GM19463 (cell line): ENCODE measurements at regions not wholly inside any gene's neighbourhood (a gene's known extent, or its start where the extent isn't known, plus 50 kb on each side); places are given as distances from the start of the nearest gene placed in this dataset.
"Not testable (repeated sequence)": the region's sequence is repeated elsewhere in the genome, so short reads cannot be mapped to it uniquely, and the experiment has no call there.

Source experiments
- ATAC-seq: cut with Tn5 transposase; IDR thresholded peaks from one replicate; pipeline ENCODE4 v1.9.1; 2021; ENCODE audit warnings: mild to moderate bottlenecking, moderate library complexity; ENCODE audit not compliant: unreplicated experiment

GRCh38 chr5:66234241-66234640 is 90.1 kb downstream of the SREK1 start:
- no peak for ATAC-seq

GRCh38 chr5:66238435-66238834 is 94.3 kb downstream of the SREK1 start:
- no peak for ATAC-seq

GRCh38 chr5:66239034-66239433 is 94.9 kb downstream of the SREK1 start:
- no peak for ATAC-seq

- ATAC-seq = no peak
Observed at GRCh38 chr5:66241136-66241825, 97.2 kb downstream of the SREK1 start.

GRCh38 chr5:66242050-66242715 is 98.1 kb downstream of the SREK1 start:
- ATAC-seq = no peak

- no peak for ATAC-seq
Observed at GRCh38 chr5:66246608-66247007, 102.5 kb downstream of the SREK1 start.

GRCh38 chr5:66247176-66247960 is 103.3 kb downstream of the SREK1 start:
- no peak for ATAC-seq

GRCh38 chr5:66248874-66249273 is 104.8 kb downstream of the SREK1 start:
- no peak for ATAC-seq

- no peak for ATAC-seq
Observed at GRCh38 chr5:66249920-66250319, 105.8 kb downstream of the SREK1 start.

- no peak for ATAC-seq
Observed at GRCh38 chr5:66252849-66253248, 108.7 kb downstream of the SREK1 start.

- no peak for ATAC-seq
Observed at GRCh38 chr5:66255714-66256113, 111.6 kb downstream of the SREK1 start.

- ATAC-seq = no peak
Observed at GRCh38 chr5:66273121-66273520, 129.0 kb downstream of the SREK1 start.

- ATAC-seq = no peak
Observed at GRCh38 chr5:66276986-66277385, 132.9 kb downstream of the SREK1 start.

- no peak for ATAC-seq
Observed at GRCh38 chr5:66277981-66278380, 133.9 kb downstream of the SREK1 start.

- no peak for ATAC-seq
Observed at GRCh38 chr5:66281294-66281693, 137.2 kb downstream of the SREK1 start.

GRCh38 chr5:66284588-66285342 is 140.7 kb downstream of the SREK1 start:
- no peak for ATAC-seq

- no peak for ATAC-seq
Observed at GRCh38 chr5:66285343-66285922, 141.3 kb downstream of the SREK1 start.

GRCh38 chr5:66291771-66292170 is 147.7 kb downstream of the SREK1 start:
- ATAC-seq = no peak

- not testable (repeated sequence) for ATAC-seq
Observed at GRCh38 chr5:66293851-66294250, 149.8 kb downstream of the SREK1 start.

GRCh38 chr5:66299463-66299862 is 155.4 kb downstream of the SREK1 start:
- ATAC-seq = no peak

GRCh38 chr5:66302344-66302743 is 158.2 kb downstream of the SREK1 start:
- ATAC-seq = no peak
